H9 (cell line): ENCODE measurements at regions not wholly inside any gene's neighbourhood (a gene's known extent, or its start where the extent isn't known, plus 50 kb on each side); places are given as distances from the start of the nearest gene placed in this dataset.

Experiments
- DNase-seq: peaks from one replicate; pipeline ENCODE4 v3.0.0-alpha.2; 2017
- H2AFZ ChIP-seq: one replicate; pipeline ENCODE4 v1.6.1; 2013; ENCODE audit warnings: mild to moderate bottlenecking, low read length, control low read depth, moderate library complexity
- H2AK5ac ChIP-seq: 2 replicates; pipeline ENCODE4 v1.6.1; 2013; ENCODE audit warnings: low read length, control low read depth, mixed read lengths; ENCODE audit not compliant: insufficient read length
- H2BK120ac ChIP-seq: one replicate; pipeline ENCODE4 v1.6.1; 2013; ENCODE audit warnings: low read depth, mild to moderate bottlenecking, low read length, control low read depth, inconsistent platforms; ENCODE audit not compliant: poor library complexity, severe bottlenecking
- H2BK12ac ChIP-seq: 2 replicates; pipeline ENCODE4 v1.6.1; 2013; ENCODE audit warnings: low read length, control low read depth, mixed read lengths, low read depth; ENCODE audit not compliant: insufficient read length
- H2BK15ac ChIP-seq: 2 replicates; pipeline ENCODE4 v1.6.1; 2013; ENCODE audit warnings: low read depth, low read length, control low read depth
- H2BK20ac ChIP-seq: one replicate; pipeline ENCODE4 v1.6.1; 2013; ENCODE audit warnings: low read depth, mild to moderate bottlenecking, low read length, control low read depth, inconsistent platforms; ENCODE audit not compliant: poor library complexity, severe bottlenecking
- H2BK5ac ChIP-seq: 2 replicates; pipeline ENCODE4 v1.6.1; 2013; ENCODE audit warnings: low read length, control low read depth, mixed read lengths; ENCODE audit not compliant: insufficient read length
- H3K14ac ChIP-seq: 2 replicates; pipeline ENCODE4 v1.6.1; 2013; ENCODE audit warnings: low read length, control low read depth; ENCODE audit not compliant: insufficient read depth
- H3K18ac ChIP-seq: 2 replicates; pipeline ENCODE4 v1.6.1; 2013; ENCODE audit warnings: low read depth, mild to moderate bottlenecking, mixed read lengths, low read length, control low read depth; ENCODE audit not compliant: insufficient read length
- H3K23ac ChIP-seq: 2 replicates; pipeline ENCODE4 v1.6.1; 2013; ENCODE audit warnings: low read length, control low read depth, mixed read lengths, low read depth; ENCODE audit not compliant: insufficient read length
- H3K23me2 ChIP-seq: 2 replicates; pipeline ENCODE4 v1.6.1; 2013; ENCODE audit warnings: low read depth, mild to moderate bottlenecking, mixed read lengths, low read length, control low read depth; ENCODE audit not compliant: insufficient read length, poor library complexity, severe bottlenecking
- H3K27ac ChIP-seq: 2 replicates; pipeline ENCODE4 v1.5.1; 2013; ENCODE audit warnings: low read length, control low read depth, mixed read lengths, low read depth; ENCODE audit not compliant: insufficient read length
- H3K27me3 ChIP-seq: 2 replicates; pipeline ENCODE4 v1.6.1; 2013; ENCODE audit warnings: low read length, control low read depth, inconsistent platforms; ENCODE audit not compliant: insufficient read depth
- H3K4ac ChIP-seq: 2 replicates; pipeline ENCODE4 v1.6.1; 2013; ENCODE audit warnings: low read depth, mild to moderate bottlenecking, control low read depth, inconsistent platforms, low read length, moderate library complexity
- H3K4me1 ChIP-seq: 2 replicates; pipeline ENCODE4 v1.6.1; 2013; ENCODE audit warnings: low read length, control low read depth, inconsistent platforms; ENCODE audit not compliant: insufficient read depth
- H3K4me2 ChIP-seq: 2 replicates; pipeline ENCODE4 v1.6.1; 2013; ENCODE audit warnings: low read length, control low read depth, mixed read lengths; ENCODE audit not compliant: insufficient read length, insufficient read depth
- H3K56ac ChIP-seq: 2 replicates; pipeline ENCODE4 v1.6.1; 2013; ENCODE audit warnings: low read depth, mild to moderate bottlenecking, mixed read lengths, low read length, control low read depth; ENCODE audit not compliant: insufficient read length
- H3K79me1 ChIP-seq: 2 replicates; pipeline ENCODE4 v1.6.1; 2013; ENCODE audit warnings: low read depth, mild to moderate bottlenecking, moderate library complexity, low read length, control low read depth, inconsistent platforms; ENCODE audit not compliant: insufficient read depth, poor library complexity, severe bottlenecking
- H3K79me2 ChIP-seq: 2 replicates; pipeline ENCODE4 v1.6.1; 2013; ENCODE audit warnings: low read length, control low read depth, inconsistent platforms; ENCODE audit not compliant: insufficient read depth
- H3K9ac ChIP-seq: 2 replicates; pipeline ENCODE4 v1.6.1; 2013; ENCODE audit warnings: low read length, control low read depth, mixed read lengths; ENCODE audit not compliant: insufficient read length; ENCODE audit errors: extremely low read depth
- H3K9me3 ChIP-seq: one replicate; pipeline ENCODE4 v1.6.1; 2013; ENCODE audit warnings: low read depth, low read length, inconsistent platforms; ENCODE audit not compliant: control insufficient read depth
- H3T11ph ChIP-seq: one replicate; pipeline ENCODE4 v1.6.1; 2013; ENCODE audit warnings: mild to moderate bottlenecking, low read length, control low read depth, inconsistent platforms
- H4K20me1 ChIP-seq: one replicate; pipeline ENCODE4 v1.6.1; 2013; ENCODE audit not compliant: control insufficient read depth, insufficient read length, insufficient read depth
- H4K5ac ChIP-seq: 2 replicates; pipeline ENCODE4 v1.6.1; 2013; ENCODE audit warnings: low read depth, mild to moderate bottlenecking, mixed read lengths, low read length, control low read depth; ENCODE audit not compliant: insufficient read length
- H4K8ac ChIP-seq: replicated peaks from 2 replicates; pipeline ENCODE4 v1.6.1; 2013; ENCODE audit warnings: low read length, control low read depth, mixed read lengths, low read depth; ENCODE audit not compliant: insufficient read length
- H4K91ac ChIP-seq: 2 replicates; pipeline ENCODE4 v1.6.1; 2013; ENCODE audit warnings: low read depth, mild to moderate bottlenecking, moderate library complexity, mixed read lengths, low read length, control low read depth; ENCODE audit not compliant: insufficient read length
- H3K27ac Mint-ChIP-seq, 3 experiments: 2 replicates in 2 of 3; 3 replicates in 1 of 3; pipeline ENCODE4 v1.8.0; 2020 to 2021; ENCODE audit warnings: mixed read lengths in 3 of 3, mild to moderate bottlenecking in 1 of 3, moderate library complexity in 1 of 3
- H3K27me3 Mint-ChIP-seq: 2 replicates; pipeline ENCODE4 v1.8.0; 2021; ENCODE audit warnings: low read depth, mild to moderate bottlenecking, moderate library complexity, mixed read lengths
- H3K36me3 Mint-ChIP-seq, 3 experiments: 2 replicates in 2 of 3; 3 replicates in 1 of 3; pipeline ENCODE4 v1.8.0; 2020 to 2021; ENCODE audit warnings: low read depth in 3 of 3, mixed read lengths in 3 of 3; ENCODE audit not compliant: insufficient read depth in 1 of 3
- H3K4me1 Mint-ChIP-seq, 2 experiments: 2 replicates each; pipeline ENCODE4 v1.8.0; 2020; ENCODE audit warnings: mixed read lengths in 2 of 2
- H3K4me3 Mint-ChIP-seq, 2 experiments: 2 replicates in 1 of 2; 3 replicates in 1 of 2; pipeline ENCODE4 v1.8.0; 2020 to 2021; ENCODE audit warnings: mild to moderate bottlenecking in 2 of 2, mixed read lengths in 2 of 2, moderate library complexity in 1 of 2
- H3K9me3 Mint-ChIP-seq, 2 experiments: 2 replicates in 1 of 2; 3 replicates in 1 of 2; pipeline ENCODE4 v1.8.0; 2020; ENCODE audit warnings: mild to moderate bottlenecking in 2 of 2, mixed read lengths in 2 of 2, moderate library complexity in 1 of 2
- CTCF ChIP-seq: fragments of 200-600 bp; sonication (generic); conservative IDR thresholded peaks from 3 replicates; pipeline ENCODE4 v1.8.0; 2021; ENCODE audit warnings: antibody characterized with exemption, mild to moderate bottlenecking
- WGBS: extraction: QIAGEN DNeasy Blood & Tissue Kit; methylation state at CpG from one replicate; pipeline ENCODE4 v1.1.7; 2013; ENCODE audit warnings: missing lambda C conversion rate, low lambda C conversion rate, mixed read lengths; ENCODE audit not compliant: insufficient read length; ENCODE audit errors: extremely low coverage; 5-methylcytosine and 5-hydroxymethylcytosine counted together

GRCh38 chr3:147812186-147812911 lies 403.2 kb downstream of the ZIC1 start:
- no peak overlapping the region for H2BK120ac ChIP-seq
- H3K79me1 ChIP-seq = no peaks in the 10 kb centered on the region
- Mint-ChIP-seq H3K4me1 (peaks cover 0 to 5% of the 10 kb centered on the region in 2 experiments; a peak in 1 of 4 replicates), H3K36me3 (no peaks in the 10 kb centered on the region), H3K9me3 (no peaks in the 10 kb centered on the region), H3K27ac (no peak overlapping the region), H3K27me3 (no peaks in the 10 kb centered on the region), H3K4me3 (no peak overlapping the region)
- no peaks in the 10 kb centered on the region for H4K20me1 ChIP-seq
- H3K18ac ChIP-seq = no peak overlapping the region
- no peak overlapping the region for H3K27ac ChIP-seq
- no peak overlapping the region for H4K8ac ChIP-seq
- no peak overlapping the region for H4K91ac ChIP-seq
- TF ChIP-seq CTCF = no peak
- no peak overlapping the region for H3K56ac ChIP-seq
- H2AK5ac ChIP-seq = no peak overlapping the region
- no peak overlapping the region for H3K4ac ChIP-seq
- H3K9ac ChIP-seq = no peak overlapping the region
- H3K4me1 ChIP-seq = no peaks in the 10 kb centered on the region
- H2BK5ac ChIP-seq = no peak overlapping the region
- no peak overlapping the region for H3K4me2 ChIP-seq
- no peaks in the 10 kb centered on the region for H3K9me3 ChIP-seq
- no peak overlapping the region for H3T11ph ChIP-seq
- no peak overlapping the region for H2BK15ac ChIP-seq
- H3K14ac ChIP-seq = no peak overlapping the region
- H3K27me3 ChIP-seq = no peaks in the 10 kb centered on the region; the same call in 1 of the 2 replicates
- H3K23ac ChIP-seq = no peak overlapping the region
- H2BK20ac ChIP-seq = no peak overlapping the region
- H3K79me2 ChIP-seq = no peaks in the 10 kb centered on the region
- no peak overlapping the region for H2AFZ ChIP-seq
- no peaks in the 10 kb centered on the region for H3K23me2 ChIP-seq
- H4K5ac ChIP-seq = no peak overlapping the region
- no peak overlapping the region for H2BK12ac ChIP-seq
- no CpG with 5 or more reads among the region's 4 CpGs for WGBS
- no peak for DNase-seq
